Nephron (organoid): ENCODE measurements at regions not wholly inside any gene's neighbourhood (a gene's known extent, or its start where the extent isn't known, plus 50 kb on each side); places are given as distances from the start of the nearest gene placed in this dataset.

Experiments used
- H3K27ac Mint-ChIP-seq, 3 experiments: 2 replicates each; pipeline ENCODE4 v1.8.0; 2020; ENCODE audit warnings: mixed read lengths in 3 of 3, mild to moderate bottlenecking in 2 of 3, moderate library complexity in 1 of 3
- H3K27me3 Mint-ChIP-seq: 2 replicates; pipeline ENCODE4 v1.8.0; 2021; ENCODE audit warnings: low read depth, mild to moderate bottlenecking, moderate library complexity, mixed read lengths
- H3K36me3 Mint-ChIP-seq: 2 replicates; pipeline ENCODE4 v1.8.0; 2020; ENCODE audit warnings: low read depth, mixed read lengths
- H3K4me1 Mint-ChIP-seq: 2 replicates; pipeline ENCODE4 v1.8.0; 2020; ENCODE audit warnings: mixed read lengths
- H3K4me3 Mint-ChIP-seq, 3 experiments: 2 replicates each; pipeline ENCODE4 v1.8.0; 2020; ENCODE audit warnings: mild to moderate bottlenecking in 3 of 3, mixed read lengths in 3 of 3, moderate library complexity in 2 of 3
- H3K9me3 Mint-ChIP-seq: 2 replicates; pipeline ENCODE4 v1.8.0; 2020; ENCODE audit warnings: mixed read lengths
- TF ChIP-seq, protein P1 (sequence below), 3 experiments: fragments of 200-600 bp; sonication (generic); IDR thresholded peaks; one replicate each; pipeline ENCODE4 v1.5.0; 2021; ENCODE audit warnings: antibody characterized with exemption in 3 of 3; ENCODE audit not compliant: unreplicated experiment in 3 of 3

DNA sequence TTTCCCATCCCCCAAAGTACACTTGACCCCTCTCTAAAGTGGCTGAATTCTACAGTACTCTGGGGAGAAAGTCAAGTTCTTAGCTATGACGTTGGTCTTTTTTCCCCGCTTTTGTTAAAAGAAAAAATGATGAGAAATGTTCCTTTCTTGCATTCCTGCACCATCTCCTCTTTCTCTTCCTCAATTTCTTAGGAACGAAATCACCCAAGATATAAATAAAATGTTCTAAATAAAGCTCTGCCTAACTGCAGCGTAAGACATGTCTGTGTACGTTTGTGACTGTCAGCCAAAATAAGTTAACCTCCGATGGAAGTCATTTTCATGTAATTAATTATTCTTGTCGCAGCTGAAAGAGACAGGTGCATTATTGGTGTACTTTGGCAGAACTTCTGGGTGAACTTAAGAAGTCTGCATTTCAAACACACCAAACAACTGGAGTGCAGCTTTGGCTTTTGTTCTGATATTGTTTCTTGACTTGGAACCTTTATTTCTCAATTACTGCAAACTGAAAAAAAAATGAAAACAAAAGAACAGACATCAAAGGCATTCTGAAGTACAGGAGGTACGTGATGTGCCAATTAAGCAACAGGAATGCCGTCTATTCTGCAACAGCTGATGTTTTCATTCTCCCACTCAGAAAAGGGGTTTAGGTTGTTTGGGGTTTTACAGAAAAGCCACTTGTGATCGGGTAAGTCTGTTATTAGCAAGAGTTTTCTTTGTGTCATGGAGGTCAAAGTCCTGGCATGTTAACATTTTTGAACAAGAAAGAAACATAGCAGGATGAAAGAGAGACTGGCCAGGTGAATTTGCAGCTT, 82.4 kb upstream of the SDK1 start:
- Mint-ChIP-seq H3K27ac (peak overlapping the region; percentile 50 to 78 (median 70)), H3K4me3 (peak overlapping the region in 2 of 3 experiments; percentile 15 to 32), H3K27me3 (no peaks in the 10 kb centered on the region)

DNA sequence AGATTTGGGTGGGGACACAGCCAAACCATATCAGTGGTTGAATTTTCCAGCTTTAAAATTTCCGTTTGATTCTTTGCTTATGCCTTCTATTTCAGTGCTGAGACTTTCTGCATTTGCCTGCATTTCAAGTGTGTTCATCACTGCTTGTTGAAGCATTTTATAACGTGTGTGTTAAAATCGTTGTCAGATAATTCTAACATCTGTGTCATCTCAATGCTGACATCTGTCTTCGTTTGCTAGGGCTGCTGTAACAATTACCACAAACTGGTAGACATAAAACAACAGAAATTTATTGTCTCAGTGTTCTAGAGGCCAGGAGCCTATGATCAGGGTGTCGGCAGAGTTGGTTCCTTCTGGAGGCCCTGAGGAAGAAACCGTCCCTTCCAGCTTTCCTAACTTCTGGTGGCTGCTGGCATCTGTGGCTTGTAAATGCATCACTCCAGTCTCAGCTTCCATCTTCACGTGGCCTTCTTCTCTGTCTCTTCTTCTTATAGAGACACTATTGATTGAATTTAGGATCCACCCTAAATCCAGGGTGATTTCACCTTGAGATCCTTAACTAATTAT, 71.1 kb upstream of the SDK1 start:
- H3K4me1 Mint-ChIP-seq: no peaks in the 10 kb centered on the region
- TF ChIP-seq, protein P1, sequence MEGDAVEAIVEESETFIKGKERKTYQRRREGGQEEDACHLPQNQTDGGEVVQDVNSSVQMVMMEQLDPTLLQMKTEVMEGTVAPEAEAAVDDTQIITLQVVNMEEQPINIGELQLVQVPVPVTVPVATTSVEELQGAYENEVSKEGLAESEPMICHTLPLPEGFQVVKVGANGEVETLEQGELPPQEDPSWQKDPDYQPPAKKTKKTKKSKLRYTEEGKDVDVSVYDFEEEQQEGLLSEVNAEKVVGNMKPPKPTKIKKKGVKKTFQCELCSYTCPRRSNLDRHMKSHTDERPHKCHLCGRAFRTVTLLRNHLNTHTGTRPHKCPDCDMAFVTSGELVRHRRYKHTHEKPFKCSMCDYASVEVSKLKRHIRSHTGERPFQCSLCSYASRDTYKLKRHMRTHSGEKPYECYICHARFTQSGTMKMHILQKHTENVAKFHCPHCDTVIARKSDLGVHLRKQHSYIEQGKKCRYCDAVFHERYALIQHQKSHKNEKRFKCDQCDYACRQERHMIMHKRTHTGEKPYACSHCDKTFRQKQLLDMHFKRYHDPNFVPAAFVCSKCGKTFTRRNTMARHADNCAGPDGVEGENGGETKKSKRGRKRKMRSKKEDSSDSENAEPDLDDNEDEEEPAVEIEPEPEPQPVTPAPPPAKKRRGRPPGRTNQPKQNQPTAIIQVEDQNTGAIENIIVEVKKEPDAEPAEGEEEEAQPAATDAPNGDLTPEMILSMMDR (IDR thresholded peaks at IDR 0.05; ENCODE audit: unreplicated experiment in 3 of 3): no peak

More for the DNA sequence above, 82.4 kb upstream of the SDK1 start:
- Mint-ChIP-seq H3K9me3 (no peaks in the 10 kb centered on the region), H3K4me1 (peaks cover 32% of the 10 kb centered on the region), H3K36me3 (no peaks in the 10 kb centered on the region)
- TF ChIP-seq, protein P1 (IDR thresholded peaks at IDR 0.05; ENCODE audit: unreplicated experiment in 3 of 3): no peak

DNA sequence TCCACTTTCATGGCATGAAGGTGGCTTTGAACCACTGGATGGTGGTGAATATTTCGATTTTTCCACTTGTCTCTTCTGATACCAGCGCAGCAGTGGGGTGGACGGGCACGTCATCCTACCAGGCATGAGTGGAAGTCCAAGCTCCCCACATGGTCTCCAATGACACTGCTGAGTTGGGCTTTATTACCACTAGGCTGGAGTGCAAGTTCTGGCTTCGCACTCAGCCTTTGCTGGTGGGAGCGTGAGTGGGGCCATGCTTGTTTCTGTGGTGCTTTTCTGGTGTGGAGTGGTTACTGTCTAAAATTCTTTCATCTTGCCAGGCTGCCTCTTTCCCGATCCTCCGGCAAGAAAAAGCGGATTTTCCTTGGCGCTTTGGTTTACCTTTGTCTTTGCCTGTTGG, 70.1 kb upstream of the SDK1 start:
- H3K4me1 Mint-ChIP-seq: no peaks in the 10 kb centered on the region
- H3K4me3 Mint-ChIP-seq: no peak overlapping the region
- no peak overlapping the region for H3K27ac Mint-ChIP-seq

More for the DNA sequence above, 71.1 kb upstream of the SDK1 start:
- no peak overlapping the region for H3K4me3 Mint-ChIP-seq
- no peak overlapping the region for H3K27ac Mint-ChIP-seq
- no peaks in the 10 kb centered on the region for H3K36me3 Mint-ChIP-seq
- H3K27me3 Mint-ChIP-seq: peaks cover 8% of the 10 kb centered on the region
- H3K9me3 Mint-ChIP-seq: peaks cover 20% of the 10 kb centered on the region

DNA sequence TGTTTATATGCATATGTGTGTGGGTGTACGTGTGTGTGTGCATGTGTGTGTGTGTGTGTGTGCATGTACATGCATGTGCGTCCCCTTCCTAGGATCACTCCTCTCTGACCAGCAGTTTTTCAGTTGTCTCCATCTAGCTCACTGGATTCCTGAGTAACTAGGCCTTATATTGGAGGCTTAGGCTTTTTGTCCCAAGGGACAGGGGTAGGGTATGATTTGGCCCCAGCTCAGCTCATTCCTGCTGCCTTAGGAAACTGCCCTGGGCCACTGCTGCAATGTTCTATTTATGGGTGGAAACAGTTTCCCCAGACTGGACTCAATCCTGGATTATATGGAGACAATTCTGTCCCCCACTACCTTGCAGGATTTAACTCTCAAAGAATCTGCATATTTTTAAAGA, 68.8 kb upstream of the SDK1 start:
- Mint-ChIP-seq H3K27me3 (peaks cover 3% of the 10 kb centered on the region), H3K27ac (no peak overlapping the region), H3K36me3 (peaks cover 6% of the 10 kb centered on the region), H3K4me1 (no peaks in the 10 kb centered on the region), H3K9me3 (peaks cover 15% of the 10 kb centered on the region), H3K4me3 (no peak overlapping the region)
- TF ChIP-seq, protein P1 (IDR thresholded peaks at IDR 0.05; ENCODE audit: unreplicated experiment in 3 of 3): no peak

More for the DNA sequence above, 70.1 kb upstream of the SDK1 start:
- Mint-ChIP-seq H3K36me3 (peaks cover 6% of the 10 kb centered on the region), H3K9me3 (peaks cover 22% of the 10 kb centered on the region), H3K27me3 (peaks cover 8% of the 10 kb centered on the region)
- TF ChIP-seq, protein P1 (IDR thresholded peaks at IDR 0.05; ENCODE audit: unreplicated experiment in 3 of 3): no peak

- peaks cover 3% of the 10 kb centered on the region for H3K27me3 Mint-ChIP-seq
- peaks cover 6% of the 10 kb centered on the region for H3K36me3 Mint-ChIP-seq
- H3K27ac Mint-ChIP-seq: no peak overlapping the region
- H3K4me1 Mint-ChIP-seq: no peaks in the 10 kb centered on the region
- H3K4me3 Mint-ChIP-seq: no peak overlapping the region
- TF ChIP-seq, protein P1 (IDR thresholded peaks at IDR 0.05; ENCODE audit: unreplicated experiment in 3 of 3): no peak
- H3K9me3 Mint-ChIP-seq: peaks cover 16% of the 10 kb centered on the region
Observed at GRCh38 chr7:3233301-3233700, 67.8 kb upstream of the SDK1 start.
